ENCODE measurements at regions not wholly inside any gene's neighbourhood (a gene's known extent, or its start where the extent isn't known, plus 50 kb on each side); places are given as distances from the start of the nearest gene placed in this dataset.

GRCh38 chr14:84856751-84857534, 673.0 kb upstream of the FLRT2 start:
- Histone ChIP-seq H3K4me3 (no peak overlapping the region), H3K9me2 (replicated peaks; ENCODE audit: insufficient read depth) (no peaks in the 10 kb centered on the region), H3K27ac (no peak overlapping the region), H3K4me1 (ENCODE audit: insufficient read depth) (no peaks in the 10 kb centered on the region), H3K79me2 (no peaks in the 10 kb centered on the region), H3K27me3 (no peaks in the 10 kb centered on the region), H3K36me3 (replicated peaks; ENCODE audit: insufficient read depth, low read depth) (no peaks in the 10 kb centered on the region), H3K4me2 (no peak overlapping the region), H2AFZ (no peak overlapping the region), H3K9me3 (ENCODE audit: low read depth) (no peaks in the 10 kb centered on the region), H4K20me1 (ENCODE audit: insufficient read depth, poor library complexity, severe bottlenecking) (no peaks in the 10 kb centered on the region)
- no peak for TF ChIP-seq EZH2phosphoT487 (IDR thresholded peaks at IDR 0.05; ENCODE audit: low read depth, severe bottlenecking, unreplicated experiment)
- no peak for TF ChIP-seq CTCF (IDR thresholded peaks at IDR 0.05; ENCODE audit: poor library complexity)
- no peak for TF ChIP-seq EZH2 (IDR thresholded peaks at IDR 0.05; ENCODE audit: borderline replicate concordance)
- WGBS (ENCODE audit: low lambda C conversion rate, missing lambda C conversion rate), result 91% methylated on average over 1 of the region's 1 CpG
- no peak for DNase-seq (ENCODE audit: low spot score)

GRCh38 chr14:84857571-84857970, 672.4 kb upstream of the FLRT2 start:
- Histone ChIP-seq H3K27ac (no peak overlapping the region), H3K4me1 (ENCODE audit: insufficient read depth) (no peaks in the 10 kb centered on the region), H3K27me3 (no peaks in the 10 kb centered on the region), H2AFZ (no peak overlapping the region), H3K79me2 (no peaks in the 10 kb centered on the region), H3K9me3 (ENCODE audit: low read depth) (no peaks in the 10 kb centered on the region), H3K36me3 (replicated peaks; ENCODE audit: insufficient read depth, low read depth) (no peaks in the 10 kb centered on the region), H3K4me3 (no peak overlapping the region), H4K20me1 (ENCODE audit: insufficient read depth, poor library complexity, severe bottlenecking) (no peaks in the 10 kb centered on the region), H3K4me2 (no peak overlapping the region), H3K9me2 (replicated peaks; ENCODE audit: insufficient read depth) (no peaks in the 10 kb centered on the region)
- no peak for TF ChIP-seq EZH2phosphoT487 (IDR thresholded peaks at IDR 0.05; ENCODE audit: low read depth, severe bottlenecking, unreplicated experiment)
- TF ChIP-seq EZH2 (IDR thresholded peaks at IDR 0.05; ENCODE audit: borderline replicate concordance), result no peak
- no peak for TF ChIP-seq CTCF (IDR thresholded peaks at IDR 0.05; ENCODE audit: poor library complexity)
- no peak for DNase-seq (ENCODE audit: low spot score)

DNA sequence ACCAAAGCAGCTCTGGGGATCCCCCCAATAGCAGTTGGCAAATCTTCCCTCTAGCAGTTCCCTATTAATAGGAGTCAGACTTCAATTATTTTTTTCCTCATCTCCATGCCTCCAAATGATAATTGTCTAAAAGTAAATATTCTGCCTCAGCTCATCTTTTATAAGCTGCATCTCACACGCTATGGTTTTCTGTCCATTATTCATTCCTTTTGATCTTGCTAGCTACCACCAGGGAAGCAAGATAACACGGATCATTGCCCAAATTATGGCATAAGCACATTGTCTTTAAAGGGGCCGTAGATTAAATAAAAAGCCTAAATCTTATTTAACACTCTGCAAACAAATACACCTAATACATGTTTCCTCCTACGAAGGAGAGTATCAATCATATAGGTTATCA, 670.8 kb upstream of the FLRT2 start:
- Histone ChIP-seq H3K4me1 (ENCODE audit: insufficient read depth) (no peaks in the 10 kb centered on the region), H3K27me3 (no peaks in the 10 kb centered on the region), H4K20me1 (ENCODE audit: insufficient read depth, poor library complexity, severe bottlenecking) (no peaks in the 10 kb centered on the region), H3K9me2 (replicated peaks; ENCODE audit: insufficient read depth) (no peaks in the 10 kb centered on the region), H3K9me3 (ENCODE audit: low read depth) (no peaks in the 10 kb centered on the region), H2AFZ (no peak overlapping the region), H3K36me3 (replicated peaks; ENCODE audit: insufficient read depth, low read depth) (no peaks in the 10 kb centered on the region), H3K27ac (no peak overlapping the region), H3K4me3 (no peak overlapping the region), H3K4me2 (no peak overlapping the region), H3K79me2 (no peaks in the 10 kb centered on the region)
- TF ChIP-seq EZH2phosphoT487 (IDR thresholded peaks at IDR 0.05; ENCODE audit: low read depth, severe bottlenecking, unreplicated experiment), result no peak
- TF ChIP-seq EZH2 (IDR thresholded peaks at IDR 0.05; ENCODE audit: borderline replicate concordance), result no peak
- TF ChIP-seq CTCF (IDR thresholded peaks at IDR 0.05; ENCODE audit: poor library complexity), result no peak
- DNase-seq (ENCODE audit: low spot score), result no peak
- WGBS (ENCODE audit: low lambda C conversion rate, missing lambda C conversion rate), result 71% methylated on average over 4 of the region's 4 CpGs
